ENCODE measurements at regions not wholly inside any gene's neighbourhood (a gene's known extent, or its start where the extent isn't known, plus 50 kb on each side); places are given as distances from the start of the nearest gene placed in this dataset.

DNA sequence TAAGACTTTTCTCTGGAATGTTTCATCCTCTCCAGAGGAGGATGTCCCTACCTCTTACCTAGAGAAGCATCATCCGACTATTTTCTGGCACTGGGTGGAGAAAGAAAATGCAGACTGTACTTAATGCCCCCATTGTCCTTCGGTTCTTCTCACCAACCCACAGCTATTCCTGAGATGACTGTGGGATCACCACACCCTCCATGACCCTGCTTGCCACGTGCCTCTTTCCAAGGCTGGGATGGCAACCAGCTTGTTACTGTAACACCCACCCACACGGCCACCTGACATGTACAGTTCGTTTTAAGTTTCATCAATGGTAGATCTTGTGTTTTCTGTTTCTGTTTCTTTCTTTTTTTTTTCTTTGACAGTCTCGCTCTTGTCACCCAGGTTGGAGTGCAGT, 365.2 kb downstream of the FBXO15 start:
- TF ChIP-seq, protein P1, sequence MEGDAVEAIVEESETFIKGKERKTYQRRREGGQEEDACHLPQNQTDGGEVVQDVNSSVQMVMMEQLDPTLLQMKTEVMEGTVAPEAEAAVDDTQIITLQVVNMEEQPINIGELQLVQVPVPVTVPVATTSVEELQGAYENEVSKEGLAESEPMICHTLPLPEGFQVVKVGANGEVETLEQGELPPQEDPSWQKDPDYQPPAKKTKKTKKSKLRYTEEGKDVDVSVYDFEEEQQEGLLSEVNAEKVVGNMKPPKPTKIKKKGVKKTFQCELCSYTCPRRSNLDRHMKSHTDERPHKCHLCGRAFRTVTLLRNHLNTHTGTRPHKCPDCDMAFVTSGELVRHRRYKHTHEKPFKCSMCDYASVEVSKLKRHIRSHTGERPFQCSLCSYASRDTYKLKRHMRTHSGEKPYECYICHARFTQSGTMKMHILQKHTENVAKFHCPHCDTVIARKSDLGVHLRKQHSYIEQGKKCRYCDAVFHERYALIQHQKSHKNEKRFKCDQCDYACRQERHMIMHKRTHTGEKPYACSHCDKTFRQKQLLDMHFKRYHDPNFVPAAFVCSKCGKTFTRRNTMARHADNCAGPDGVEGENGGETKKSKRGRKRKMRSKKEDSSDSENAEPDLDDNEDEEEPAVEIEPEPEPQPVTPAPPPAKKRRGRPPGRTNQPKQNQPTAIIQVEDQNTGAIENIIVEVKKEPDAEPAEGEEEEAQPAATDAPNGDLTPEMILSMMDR (IDR thresholded peaks at IDR 0.05; ENCODE audit: extremely low read depth, low read depth, low read length) = no peak
- no peak overlapping the region for H3K4me2 ChIP-seq (ENCODE audit: insufficient read depth, low read length)
- no peak for DNase-seq (ENCODE audit: insufficient read length, low spot score, missing footprints)
- H3K27ac ChIP-seq (ENCODE audit: low read depth, low read length) = no peak overlapping the region
- H3K4me1 ChIP-seq (ENCODE audit: insufficient read depth, low read length) = no peaks in the 10 kb centered on the region
- no peaks in the 10 kb centered on the region for H3K79me2 ChIP-seq (ENCODE audit: insufficient read depth, low read length)
- H3K9me3 ChIP-seq (ENCODE audit: low read depth, low read length) = no peaks in the 10 kb centered on the region
- no peak overlapping the region for H2AFZ ChIP-seq (ENCODE audit: low read length)
- H3K27me3 ChIP-seq (ENCODE audit: insufficient read depth, low read length) = peaks cover 3% of the 10 kb centered on the region
- no peaks in the 10 kb centered on the region for H4K20me1 ChIP-seq (ENCODE audit: insufficient read depth, low read length)
- H3K4me3 ChIP-seq (ENCODE audit: insufficient read depth, low read length) = no peak overlapping the region
- H3K36me3 ChIP-seq (ENCODE audit: insufficient read depth, low read length) = no peaks in the 10 kb centered on the region

DNA sequence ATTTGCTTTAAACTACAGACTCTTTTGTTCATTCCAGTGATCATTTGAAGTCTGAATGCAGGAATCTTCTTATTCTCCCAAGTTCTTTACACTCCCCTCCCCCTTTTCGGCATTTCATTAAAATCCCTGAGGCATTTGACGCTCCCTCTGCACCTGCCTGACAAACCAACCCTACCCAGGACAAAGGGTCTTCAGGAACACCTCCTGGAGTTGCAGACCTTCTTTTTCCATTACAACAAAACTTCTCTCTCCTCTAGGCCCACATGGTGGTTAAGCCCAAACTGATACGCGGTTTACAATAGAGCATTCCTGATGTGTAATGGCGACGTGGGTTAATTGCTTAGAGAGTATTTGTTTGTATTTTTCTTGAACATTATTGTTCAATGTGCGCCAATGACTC, 367.4 kb downstream of the FBXO15 start:
- no peak overlapping the region for H3K27ac ChIP-seq (ENCODE audit: low read depth, low read length)
- no peaks in the 10 kb centered on the region for H3K9me3 ChIP-seq (ENCODE audit: low read depth, low read length)
- no peaks in the 10 kb centered on the region for H3K36me3 ChIP-seq (ENCODE audit: insufficient read depth, low read length)
- no peak overlapping the region for H2AFZ ChIP-seq (ENCODE audit: low read length)
- no peak for DNase-seq (ENCODE audit: insufficient read length, low spot score, missing footprints)
- peaks cover 3% of the 10 kb centered on the region for H3K27me3 ChIP-seq (ENCODE audit: insufficient read depth, low read length)
- H3K4me1 ChIP-seq (ENCODE audit: insufficient read depth, low read length) = no peaks in the 10 kb centered on the region
- H3K4me3 ChIP-seq (ENCODE audit: insufficient read depth, low read length) = no peak overlapping the region
- TF ChIP-seq, protein P1 (IDR thresholded peaks at IDR 0.05; ENCODE audit: extremely low read depth, low read depth, low read length) = no peak
- H4K20me1 ChIP-seq (ENCODE audit: insufficient read depth, low read length) = no peaks in the 10 kb centered on the region
- no peaks in the 10 kb centered on the region for H3K79me2 ChIP-seq (ENCODE audit: insufficient read depth, low read length)
- no peak overlapping the region for H3K4me2 ChIP-seq (ENCODE audit: insufficient read depth, low read length)

DNA sequence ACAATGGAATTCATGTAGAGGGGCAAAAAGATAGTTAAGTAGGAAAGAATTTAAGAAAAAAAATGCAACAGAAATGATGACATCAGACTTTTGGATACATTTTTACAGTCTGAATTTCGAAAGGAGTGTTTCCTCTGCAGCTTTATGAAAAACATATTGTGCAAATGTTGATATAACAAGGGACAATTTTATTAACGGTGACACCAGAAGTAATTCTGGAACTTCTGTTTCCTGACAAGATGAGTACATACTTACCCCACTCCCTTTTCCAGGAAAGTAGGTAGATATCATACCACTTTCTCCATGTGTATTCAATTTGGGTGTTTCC, 369.6 kb downstream of the FBXO15 start:
- no peak overlapping the region for H3K4me2 ChIP-seq (ENCODE audit: insufficient read depth, low read length)
- H3K27ac ChIP-seq (ENCODE audit: low read depth, low read length) = no peak overlapping the region
- no peak overlapping the region for H3K4me3 ChIP-seq (ENCODE audit: insufficient read depth, low read length)
- TF ChIP-seq, protein P1 (IDR thresholded peaks at IDR 0.05; ENCODE audit: extremely low read depth, low read depth, low read length) = no peak
- H4K20me1 ChIP-seq (ENCODE audit: insufficient read depth, low read length) = no peaks in the 10 kb centered on the region
- no peaks in the 10 kb centered on the region for H3K9me3 ChIP-seq (ENCODE audit: low read depth, low read length)
- no peak overlapping the region for H2AFZ ChIP-seq (ENCODE audit: low read length)
- H3K36me3 ChIP-seq (ENCODE audit: insufficient read depth, low read length) = no peaks in the 10 kb centered on the region
- no peak for DNase-seq (ENCODE audit: insufficient read length, low spot score, missing footprints)
- H3K79me2 ChIP-seq (ENCODE audit: insufficient read depth, low read length) = no peaks in the 10 kb centered on the region
- H3K4me1 ChIP-seq (ENCODE audit: insufficient read depth, low read length) = no peaks in the 10 kb centered on the region
- H3K27me3 ChIP-seq (ENCODE audit: insufficient read depth, low read length) = peaks cover 3% of the 10 kb centered on the region

DNA sequence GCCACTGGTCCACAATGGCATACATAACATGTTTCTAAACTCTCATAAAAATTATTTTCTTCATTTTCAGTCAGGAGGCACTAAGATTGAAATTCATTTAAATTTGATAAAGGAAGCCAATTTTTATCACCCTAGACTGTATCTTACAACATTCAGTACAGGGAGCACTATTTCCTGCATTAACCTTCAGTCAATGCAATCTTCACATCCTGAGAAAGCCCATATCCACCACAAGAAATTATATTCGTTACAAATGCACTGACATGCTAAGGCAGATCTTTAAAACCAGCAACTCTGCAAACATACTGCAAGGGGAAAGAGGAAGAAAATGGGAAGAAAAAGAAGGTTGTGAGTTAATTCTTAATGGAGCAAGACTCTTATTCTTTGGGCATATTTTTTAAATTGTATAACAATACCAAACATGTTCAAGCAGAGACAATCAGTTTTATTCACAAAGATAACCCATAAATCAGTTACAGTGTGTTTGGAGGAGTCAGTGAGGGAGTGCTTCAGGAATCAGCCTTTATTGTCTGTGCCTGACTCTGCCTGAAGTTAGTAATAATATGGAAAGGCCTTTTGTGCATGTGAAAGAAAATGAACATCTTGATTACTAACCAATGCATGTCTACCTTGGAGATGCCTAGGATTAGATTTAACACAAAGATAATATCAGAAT, 370.1 kb downstream of the FBXO15 start:
- Histone ChIP-seq H3K79me2 (ENCODE audit: insufficient read depth, low read length) (no peaks in the 10 kb centered on the region), H3K4me1 (ENCODE audit: insufficient read depth, low read length) (no peaks in the 10 kb centered on the region), H3K27me3 (ENCODE audit: insufficient read depth, low read length) (peaks cover 3% of the 10 kb centered on the region), H4K20me1 (ENCODE audit: insufficient read depth, low read length) (no peaks in the 10 kb centered on the region), H3K27ac (ENCODE audit: low read depth, low read length) (no peak overlapping the region), H2AFZ (ENCODE audit: low read length) (no peak overlapping the region), H3K4me3 (ENCODE audit: insufficient read depth, low read length) (no peak overlapping the region), H3K4me2 (ENCODE audit: insufficient read depth, low read length) (no peak overlapping the region), H3K36me3 (ENCODE audit: insufficient read depth, low read length) (no peaks in the 10 kb centered on the region), H3K9me3 (ENCODE audit: low read depth, low read length) (no peaks in the 10 kb centered on the region)
- no peak for DNase-seq (ENCODE audit: insufficient read length, low spot score, missing footprints)
- TF ChIP-seq, protein P1 (IDR thresholded peaks at IDR 0.05; ENCODE audit: extremely low read depth, low read depth, low read length) = no peak

All from osteoblast (primary cell).